ENCODE measurements at regions not wholly inside any gene's neighbourhood (a gene's known extent, or its start where the extent isn't known, plus 50 kb on each side); places are given as distances from the start of the nearest gene placed in this dataset.

GRCh38 chr15:70504988-70505387, 258.4 kb downstream of the UACA start:
- no peaks in the 10 kb centered on the region for H3K9me3 ChIP-seq (ENCODE audit: control insufficient read depth, insufficient read depth, low read length)
- peaks cover 34% of the 10 kb centered on the region for H3K4me1 ChIP-seq (ENCODE audit: control insufficient read depth, insufficient read depth, low read length)
- H3K9ac ChIP-seq (ENCODE audit: low read depth, low read length): no peak overlapping the region
- H3K27me3 ChIP-seq (ENCODE audit: control insufficient read depth, insufficient read depth, low read length): no peaks in the 10 kb centered on the region
- H3K36me3 ChIP-seq (ENCODE audit: control insufficient read depth, insufficient read depth, low read length): no peaks in the 10 kb centered on the region
- H3K4me3 ChIP-seq (ENCODE audit: low read depth, low read length): no peak overlapping the region
- H3K27ac ChIP-seq (ENCODE audit: low read depth, low read length): peak overlapping the region; percentile 77

- Histone ChIP-seq H3K9ac (ENCODE audit: low read depth, low read length) (no peak overlapping the region), H3K4me1 (ENCODE audit: control insufficient read depth, insufficient read depth, low read length) (peaks cover 34% of the 10 kb centered on the region), H3K27ac (ENCODE audit: low read depth, low read length) (no peak overlapping the region), H3K36me3 (ENCODE audit: control insufficient read depth, insufficient read depth, low read length) (no peaks in the 10 kb centered on the region), H3K9me3 (ENCODE audit: control insufficient read depth, insufficient read depth, low read length) (no peaks in the 10 kb centered on the region), H3K4me3 (ENCODE audit: low read depth, low read length) (no peak overlapping the region), H3K27me3 (ENCODE audit: control insufficient read depth, insufficient read depth, low read length) (no peaks in the 10 kb centered on the region)
Observed at GRCh38 chr15:70504299-70504951, 258.9 kb downstream of the UACA start.

DNA sequence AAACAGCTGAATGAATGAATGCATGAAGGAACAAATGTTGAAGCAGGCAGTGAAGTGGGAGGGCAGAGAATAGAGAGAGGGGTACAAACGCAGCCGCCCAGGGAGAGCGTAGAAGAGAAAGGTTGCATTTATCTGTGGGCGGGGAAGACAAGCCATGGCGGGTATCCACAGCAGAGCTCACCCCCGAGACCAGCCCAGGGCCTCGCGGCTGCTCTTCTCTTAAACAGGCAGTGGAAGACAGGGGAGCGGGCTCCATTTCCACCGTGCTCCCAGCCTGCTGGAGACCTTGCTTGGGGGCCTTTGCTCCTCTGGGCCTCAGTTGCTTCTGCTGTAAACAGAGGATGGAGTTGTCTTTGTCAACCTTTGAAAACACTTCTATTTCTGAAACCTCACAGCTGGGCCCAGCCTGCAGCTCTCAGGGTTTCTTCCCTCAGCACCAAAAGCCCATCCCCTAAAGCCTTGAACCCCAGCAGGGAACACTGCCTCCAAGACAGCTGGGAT, 259.5 kb downstream of the UACA start:
- Histone ChIP-seq H3K4me3 (ENCODE audit: low read depth, low read length) (no peak overlapping the region), H3K4me1 (ENCODE audit: control insufficient read depth, insufficient read depth, low read length) (peaks cover 34% of the 10 kb centered on the region), H3K27me3 (ENCODE audit: control insufficient read depth, insufficient read depth, low read length) (no peaks in the 10 kb centered on the region), H3K36me3 (ENCODE audit: control insufficient read depth, insufficient read depth, low read length) (no peaks in the 10 kb centered on the region), H3K9me3 (ENCODE audit: control insufficient read depth, insufficient read depth, low read length) (no peaks in the 10 kb centered on the region), H3K9ac (ENCODE audit: low read depth, low read length) (no peak overlapping the region), H3K27ac (ENCODE audit: low read depth, low read length) (no peak overlapping the region)

GRCh38 chr15:70503073-70503745, 260.1 kb downstream of the UACA start:
- Histone ChIP-seq H3K4me1 (ENCODE audit: control insufficient read depth, insufficient read depth, low read length) (peaks cover 29% of the 10 kb centered on the region), H3K4me3 (ENCODE audit: low read depth, low read length) (no peak overlapping the region), H3K27ac (ENCODE audit: low read depth, low read length) (no peak overlapping the region), H3K36me3 (ENCODE audit: control insufficient read depth, insufficient read depth, low read length) (no peaks in the 10 kb centered on the region), H3K9me3 (ENCODE audit: control insufficient read depth, insufficient read depth, low read length) (no peaks in the 10 kb centered on the region), H3K27me3 (ENCODE audit: control insufficient read depth, insufficient read depth, low read length) (no peaks in the 10 kb centered on the region), H3K9ac (ENCODE audit: low read depth, low read length) (no peak overlapping the region)

DNA sequence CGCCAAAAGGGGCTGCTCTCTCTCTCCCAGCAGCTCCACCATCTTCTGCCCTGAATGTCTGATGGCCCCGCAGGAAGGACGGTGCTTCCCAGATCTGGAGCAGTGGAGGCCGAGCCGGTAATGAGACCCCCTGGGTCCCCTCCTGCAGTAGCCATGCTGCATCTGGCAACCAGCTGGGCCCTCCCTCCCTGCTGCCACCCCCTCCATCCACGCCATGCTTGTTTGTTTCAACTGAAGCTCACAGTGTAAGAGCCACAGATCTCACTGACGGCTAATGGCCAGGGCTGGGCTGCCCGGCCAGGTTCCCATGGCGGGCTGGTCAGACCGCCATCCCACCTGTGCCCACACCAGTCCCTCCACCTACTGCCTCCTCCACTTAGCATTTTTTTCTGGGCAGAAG, 260.8 kb downstream of the UACA start:
- Histone ChIP-seq H3K27me3 (ENCODE audit: control insufficient read depth, insufficient read depth, low read length) (no peaks in the 10 kb centered on the region), H3K9me3 (ENCODE audit: control insufficient read depth, insufficient read depth, low read length) (no peaks in the 10 kb centered on the region), H3K4me3 (ENCODE audit: low read depth, low read length) (no peak overlapping the region), H3K9ac (ENCODE audit: low read depth, low read length) (no peak overlapping the region), H3K36me3 (ENCODE audit: control insufficient read depth, insufficient read depth, low read length) (no peaks in the 10 kb centered on the region), H3K27ac (ENCODE audit: low read depth, low read length) (no peak overlapping the region), H3K4me1 (ENCODE audit: control insufficient read depth, insufficient read depth, low read length) (peaks cover 25% of the 10 kb centered on the region)

DNA sequence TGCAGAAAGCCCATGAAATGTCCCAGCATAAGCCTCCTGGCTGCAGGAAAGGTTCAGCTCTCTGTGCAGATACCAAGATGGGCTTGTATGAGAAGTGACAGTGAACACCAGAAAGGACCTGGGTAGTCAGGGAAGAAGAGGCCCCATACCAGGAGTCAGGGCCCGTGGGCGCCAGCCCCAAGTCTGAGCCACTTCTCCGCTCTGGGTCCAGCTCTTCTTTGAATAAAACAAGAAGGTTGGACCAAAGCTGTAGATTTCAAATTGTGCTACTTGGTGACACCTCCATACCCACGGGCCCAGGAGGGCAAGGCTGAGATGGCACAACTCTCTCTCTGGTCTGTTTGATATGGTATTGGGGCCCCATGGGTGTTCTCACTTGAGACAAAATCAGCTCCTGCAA, 261.5 kb downstream of the UACA start:
- H3K27ac ChIP-seq (ENCODE audit: low read depth, low read length): no peak overlapping the region
- H3K9me3 ChIP-seq (ENCODE audit: control insufficient read depth, insufficient read depth, low read length): no peaks in the 10 kb centered on the region
- no peak overlapping the region for H3K9ac ChIP-seq (ENCODE audit: low read depth, low read length)
- no peaks in the 10 kb centered on the region for H3K27me3 ChIP-seq (ENCODE audit: control insufficient read depth, insufficient read depth, low read length)
- no peaks in the 10 kb centered on the region for H3K36me3 ChIP-seq (ENCODE audit: control insufficient read depth, insufficient read depth, low read length)
- no peak overlapping the region for H3K4me3 ChIP-seq (ENCODE audit: low read depth, low read length)
- H3K4me1 ChIP-seq (ENCODE audit: control insufficient read depth, insufficient read depth, low read length): peaks cover 25% of the 10 kb centered on the region

DNA sequence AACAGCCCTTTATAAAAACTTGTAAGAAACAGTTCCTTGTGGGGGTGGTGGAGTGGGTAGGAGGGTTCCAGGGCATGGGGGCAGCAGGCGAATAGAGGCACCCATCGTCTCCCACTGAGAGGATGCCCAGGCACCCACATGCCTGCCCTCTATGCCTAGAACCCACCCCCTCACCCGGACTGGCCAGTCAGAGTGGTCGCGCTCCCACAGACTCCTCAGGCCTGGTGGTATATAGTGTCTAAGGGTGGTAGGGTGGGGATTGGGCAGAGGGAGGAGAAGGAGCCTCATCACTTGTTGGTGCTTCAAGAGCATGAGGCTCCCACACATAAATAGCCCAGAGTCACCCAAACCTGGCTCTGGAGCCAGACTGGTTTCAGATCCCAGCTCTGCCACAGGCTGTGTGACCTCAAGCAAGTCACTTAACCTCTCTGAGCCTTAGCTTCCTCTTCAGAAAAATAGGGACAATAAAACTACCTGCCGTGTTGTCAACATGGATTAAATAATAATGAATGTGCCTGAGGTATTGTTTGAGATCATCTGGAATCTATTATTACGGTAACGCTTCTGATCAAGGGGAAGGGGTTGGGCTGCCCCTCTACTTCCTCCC, 262.1 kb downstream of the UACA start:
- no peaks in the 10 kb centered on the region for H3K27me3 ChIP-seq (ENCODE audit: control insufficient read depth, insufficient read depth, low read length)
- H3K36me3 ChIP-seq (ENCODE audit: control insufficient read depth, insufficient read depth, low read length): no peaks in the 10 kb centered on the region
- no peak overlapping the region for H3K27ac ChIP-seq (ENCODE audit: low read depth, low read length)
- no peak overlapping the region for H3K9ac ChIP-seq (ENCODE audit: low read depth, low read length)
- no peaks in the 10 kb centered on the region for H3K9me3 ChIP-seq (ENCODE audit: control insufficient read depth, insufficient read depth, low read length)
- H3K4me3 ChIP-seq (ENCODE audit: low read depth, low read length): no peak overlapping the region
- H3K4me1 ChIP-seq (ENCODE audit: control insufficient read depth, insufficient read depth, low read length): peaks cover 21% of the 10 kb centered on the region

DNA sequence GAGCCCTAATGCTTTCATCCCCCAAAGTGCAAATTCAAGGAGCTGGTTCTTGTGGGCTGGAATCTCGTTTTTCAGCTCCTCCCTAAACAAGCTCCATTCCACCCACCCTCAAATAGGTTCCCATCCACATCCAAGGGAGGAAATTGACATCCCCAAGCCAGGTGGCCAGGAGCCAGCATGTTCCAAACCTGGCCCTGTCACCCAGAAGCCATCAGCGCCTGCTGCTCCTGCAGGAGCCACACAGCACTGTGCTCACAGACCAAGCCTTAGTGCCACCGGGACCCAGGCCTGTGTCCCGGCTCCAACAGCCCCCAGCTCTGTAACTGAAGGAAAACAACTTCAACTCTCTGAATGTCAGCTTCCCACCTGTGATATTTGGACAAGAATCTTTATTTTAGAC, 263.6 kb downstream of the UACA start:
- H3K4me1 ChIP-seq (ENCODE audit: control insufficient read depth, insufficient read depth, low read length): peaks cover 11% of the 10 kb centered on the region; the same call in 1 of the 2 replicates
- no peak overlapping the region for H3K27ac ChIP-seq (ENCODE audit: low read depth, low read length)

GRCh38 chr15:70498096-70498626, 265.2 kb downstream of the UACA start:
- Histone ChIP-seq H3K4me3 (ENCODE audit: low read depth, low read length) (no peak overlapping the region), H3K36me3 (ENCODE audit: control insufficient read depth, insufficient read depth, low read length) (no peaks in the 10 kb centered on the region), H3K27me3 (ENCODE audit: control insufficient read depth, insufficient read depth, low read length) (no peaks in the 10 kb centered on the region), H3K9me3 (ENCODE audit: control insufficient read depth, insufficient read depth, low read length) (no peaks in the 10 kb centered on the region), H3K4me1 (ENCODE audit: control insufficient read depth, insufficient read depth, low read length) (0 out of 2 replicates have a peak, but pooled peaks cover 5% of the 10 kb centered on the region), H3K9ac (ENCODE audit: low read depth, low read length) (no peak overlapping the region), H3K27ac (ENCODE audit: low read depth, low read length) (no peak overlapping the region)

More for the DNA sequence above, 263.6 kb downstream of the UACA start:
- Histone ChIP-seq H3K9me3 (ENCODE audit: control insufficient read depth, insufficient read depth, low read length) (no peaks in the 10 kb centered on the region), H3K9ac (ENCODE audit: low read depth, low read length) (no peak overlapping the region), H3K27me3 (ENCODE audit: control insufficient read depth, insufficient read depth, low read length) (no peaks in the 10 kb centered on the region), H3K4me3 (ENCODE audit: low read depth, low read length) (no peak overlapping the region), H3K36me3 (ENCODE audit: control insufficient read depth, insufficient read depth, low read length) (no peaks in the 10 kb centered on the region)

DNA sequence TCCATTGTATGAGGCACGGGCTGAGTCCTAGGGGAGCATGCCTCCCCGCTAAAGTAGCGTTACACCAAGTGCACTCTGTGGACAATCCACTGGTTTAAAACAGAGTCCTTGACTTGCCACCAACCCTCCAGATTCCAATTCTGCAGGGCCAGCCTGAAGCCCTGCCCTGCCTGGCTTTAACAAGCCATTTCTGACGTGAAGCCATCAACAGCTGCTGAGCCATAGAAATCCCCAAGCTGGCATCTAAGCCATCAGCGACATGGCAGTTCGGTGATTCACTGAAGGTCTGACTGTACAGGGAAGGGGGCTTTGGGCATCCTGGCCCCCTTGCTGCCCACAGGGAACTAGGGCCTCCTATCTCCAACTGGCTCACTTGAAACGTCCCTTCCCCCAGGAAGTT, 265.7 kb downstream of the UACA start:
- no peak overlapping the region for H3K9ac ChIP-seq (ENCODE audit: low read depth, low read length)
- no peaks in the 10 kb centered on the region for H3K9me3 ChIP-seq (ENCODE audit: control insufficient read depth, insufficient read depth, low read length)

More for the DNA sequence above, 265.7 kb downstream of the UACA start:
- H3K4me3 ChIP-seq (ENCODE audit: low read depth, low read length): no peak overlapping the region
- no peaks in the 10 kb centered on the region for H3K27me3 ChIP-seq (ENCODE audit: control insufficient read depth, insufficient read depth, low read length)
- no peak overlapping the region for H3K27ac ChIP-seq (ENCODE audit: low read depth, low read length)
- no peaks in the 10 kb centered on the region for H3K36me3 ChIP-seq (ENCODE audit: control insufficient read depth, insufficient read depth, low read length)
- H3K4me1 ChIP-seq (ENCODE audit: control insufficient read depth, insufficient read depth, low read length): 0 out of 2 replicates have a peak, but pooled peaks cover 5% of the 10 kb centered on the region

Data from HUES48 (cell line).